ENCODE measurements at regions not wholly inside any gene's neighbourhood (a gene's known extent, or its start where the extent isn't known, plus 50 kb on each side); places are given as distances from the start of the nearest gene placed in this dataset.

DNA sequence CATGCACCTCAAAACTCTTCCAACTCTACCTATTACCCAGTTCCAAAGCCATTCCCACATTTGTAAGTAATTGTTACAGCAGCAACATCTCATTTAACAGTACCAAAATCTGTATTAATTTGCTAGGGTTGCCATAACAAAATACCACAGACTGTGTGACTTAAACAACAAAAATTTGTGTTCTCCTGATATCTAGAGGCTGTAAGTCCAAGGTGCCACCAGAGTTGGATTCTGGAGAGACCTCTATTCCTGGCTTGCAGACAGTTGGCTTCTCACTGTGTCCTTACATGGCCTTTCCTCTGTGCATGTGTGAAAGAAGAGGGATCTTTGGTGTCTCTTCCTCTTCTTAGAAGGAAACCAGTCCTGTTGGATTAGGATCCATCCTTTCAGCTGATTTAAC, 203.8 kb upstream of the PIK3R1 start:
- Mint-ChIP-seq H3K4me3 (no peak overlapping the region), H3K27ac (no peak overlapping the region), H3K4me1 (peaks cover 6% of the 10 kb centered on the region), H3K9me3 (no peaks in the 10 kb centered on the region), H3K27me3 (peaks cover 18% of the 10 kb centered on the region), H3K36me3 (ENCODE audit: low read depth) (no peaks in the 10 kb centered on the region)
- no peak for ATAC-seq (replicated peaks)

DNA sequence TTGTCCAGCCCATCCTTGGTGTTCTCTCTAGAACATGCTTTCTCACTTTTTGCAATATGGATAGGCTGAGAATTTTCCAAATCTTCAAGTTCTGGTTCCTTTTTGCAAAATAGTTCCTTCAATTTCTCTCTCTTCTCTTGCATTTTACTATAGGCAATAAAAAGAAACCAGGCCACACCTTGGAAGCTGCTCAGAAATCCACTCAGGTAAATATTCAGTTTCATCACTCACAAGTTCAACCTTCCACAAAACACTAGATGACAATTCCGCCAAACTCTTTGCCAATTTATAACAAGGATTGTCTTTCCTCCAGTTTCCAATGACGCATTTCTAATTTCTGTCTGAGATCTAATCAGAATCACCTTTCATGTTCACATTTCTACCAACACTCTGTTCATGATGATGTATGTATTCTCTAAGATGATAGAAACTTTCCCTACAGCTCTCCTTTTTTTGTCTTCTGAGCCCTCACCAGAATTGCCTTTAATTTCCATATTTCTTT, 204.2 kb upstream of the PIK3R1 start:
- H3K36me3 Mint-ChIP-seq (ENCODE audit: low read depth), result no peaks in the 10 kb centered on the region
- H3K4me1 Mint-ChIP-seq, result peaks cover 6% of the 10 kb centered on the region
- H3K9me3 Mint-ChIP-seq, result no peaks in the 10 kb centered on the region
- H3K4me3 Mint-ChIP-seq, result no peak overlapping the region
- peaks cover 15% of the 10 kb centered on the region for H3K27me3 Mint-ChIP-seq
- no peak overlapping the region for H3K27ac Mint-ChIP-seq
- ATAC-seq (replicated peaks), result no peak

DNA sequence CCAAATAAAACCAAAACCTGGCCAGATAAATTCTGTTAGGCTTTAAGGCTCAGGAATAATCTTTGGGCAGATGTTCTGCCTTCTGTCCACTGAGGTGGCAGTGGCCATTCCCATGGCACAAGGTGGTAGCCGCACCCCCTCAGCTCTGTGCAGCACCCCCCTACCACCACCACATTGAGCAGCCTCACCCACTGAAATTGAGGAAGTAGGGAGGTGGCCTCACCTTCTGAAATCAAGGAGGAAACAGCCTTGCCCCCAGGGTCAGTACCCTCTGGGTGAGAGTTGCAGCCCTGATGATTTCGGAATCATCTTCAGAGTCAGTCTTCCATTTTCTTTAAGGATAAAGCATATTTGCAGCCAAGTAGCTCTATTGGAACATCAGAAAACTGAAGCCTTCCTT, 204.8 kb upstream of the PIK3R1 start:
- H3K27me3 Mint-ChIP-seq, result peaks cover 15% of the 10 kb centered on the region
- no peak overlapping the region for H3K4me3 Mint-ChIP-seq
- no peaks in the 10 kb centered on the region for H3K9me3 Mint-ChIP-seq
- no peaks in the 10 kb centered on the region for H3K36me3 Mint-ChIP-seq (ENCODE audit: low read depth)
- no peak overlapping the region for H3K27ac Mint-ChIP-seq
- ATAC-seq (replicated peaks), result no peak
- H3K4me1 Mint-ChIP-seq, result peaks cover 6% of the 10 kb centered on the region

DNA sequence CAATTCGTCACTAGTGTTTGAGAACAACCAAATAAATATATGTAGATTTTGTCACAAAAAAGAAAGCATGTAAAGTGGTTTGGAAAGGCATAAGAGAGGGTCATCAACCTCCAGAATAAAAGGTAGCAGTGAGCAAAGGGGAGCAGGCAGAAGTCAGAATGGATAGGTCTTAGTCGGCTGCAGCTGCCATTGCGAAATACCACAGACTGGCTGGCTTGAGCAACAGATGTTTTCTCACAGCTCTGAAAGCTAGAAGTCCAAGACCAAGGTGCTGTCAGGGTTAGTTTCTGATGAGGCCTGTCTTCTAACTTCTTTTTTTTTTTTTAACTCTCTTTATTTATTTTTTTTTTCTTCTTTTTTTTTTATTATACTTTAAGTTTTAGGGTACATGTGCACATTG, 208.1 kb upstream of the PIK3R1 start:
- Mint-ChIP-seq H3K4me3 (no peak overlapping the region), H3K9me3 (no peaks in the 10 kb centered on the region), H3K36me3 (ENCODE audit: low read depth) (no peaks in the 10 kb centered on the region), H3K27me3 (peaks cover 10% of the 10 kb centered on the region), H3K4me1 (no peaks in the 10 kb centered on the region), H3K27ac (no peak overlapping the region)
- no peak for ATAC-seq (replicated peaks)

DNA sequence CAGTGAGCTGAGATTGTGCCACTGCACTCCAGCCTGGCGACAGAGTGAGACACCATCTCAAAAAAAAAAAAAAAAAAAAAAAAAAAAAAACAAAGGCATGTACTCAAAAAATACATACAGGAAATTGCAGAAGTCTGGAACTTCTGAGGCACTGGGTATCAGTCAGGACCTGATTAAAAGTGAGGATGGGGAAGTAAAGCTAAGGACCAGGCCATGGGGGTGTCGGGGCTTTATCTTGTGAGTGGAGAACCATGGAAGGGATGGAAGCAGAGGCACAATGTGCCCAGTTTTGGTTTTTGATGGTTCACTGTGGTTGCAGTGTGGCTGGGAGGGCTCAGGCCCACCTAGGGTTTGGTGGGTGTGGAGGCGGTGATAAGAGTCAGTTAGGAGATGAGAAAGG, 212.7 kb upstream of the PIK3R1 start:
- H3K4me1 Mint-ChIP-seq, result no peaks in the 10 kb centered on the region
- no peaks in the 10 kb centered on the region for H3K36me3 Mint-ChIP-seq (ENCODE audit: low read depth)
- no peaks in the 10 kb centered on the region for H3K9me3 Mint-ChIP-seq
- no peak for ATAC-seq (replicated peaks)
- H3K4me3 Mint-ChIP-seq, result no peak overlapping the region
- no peaks in the 10 kb centered on the region for H3K27me3 Mint-ChIP-seq
- no peak overlapping the region for H3K27ac Mint-ChIP-seq

DNA sequence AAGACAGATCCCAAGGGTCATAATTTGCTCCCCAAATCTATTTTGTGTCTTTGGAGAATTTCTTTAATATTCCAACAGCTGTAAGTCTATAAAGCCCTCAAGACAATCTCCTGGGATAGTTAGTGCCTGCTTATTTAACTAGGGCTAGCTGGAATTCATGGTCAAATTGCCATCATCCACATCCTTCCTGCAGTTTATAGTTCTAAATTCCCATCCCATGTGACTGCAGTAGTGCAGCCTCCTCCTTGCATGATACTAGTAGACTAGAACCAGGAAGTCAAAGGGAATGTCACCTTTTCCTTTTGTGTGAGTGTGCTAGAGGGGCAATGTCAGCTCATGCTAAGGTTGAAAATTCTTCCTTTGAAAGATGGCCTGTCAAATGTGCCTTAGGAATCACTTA, 214.8 kb upstream of the PIK3R1 start:
- Mint-ChIP-seq H3K4me3 (no peak overlapping the region), H3K27ac (no peak overlapping the region), H3K4me1 (no peaks in the 10 kb centered on the region), H3K27me3 (no peaks in the 10 kb centered on the region), H3K9me3 (no peaks in the 10 kb centered on the region), H3K36me3 (ENCODE audit: low read depth) (no peaks in the 10 kb centered on the region)
- ATAC-seq (replicated peaks), result no peak

DNA sequence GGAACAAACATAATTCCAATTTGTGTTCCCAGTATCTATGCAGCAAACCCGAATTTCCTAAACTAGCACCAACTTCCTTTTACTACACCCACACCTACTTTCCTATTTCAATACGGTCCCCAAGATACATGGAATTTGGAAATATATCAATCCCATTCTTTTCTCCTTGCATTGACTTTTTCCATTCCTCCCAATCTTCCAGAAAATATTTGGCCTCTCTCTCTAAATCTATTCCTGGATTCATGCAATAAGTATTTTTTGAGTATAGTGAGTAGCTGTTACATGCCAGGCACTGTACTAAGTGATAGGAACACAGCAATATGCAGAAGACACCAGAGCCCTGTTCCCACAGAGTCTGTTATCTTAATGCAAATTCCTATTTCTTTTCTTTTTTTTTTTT, 216.2 kb upstream of the PIK3R1 start:
- Mint-ChIP-seq H3K27ac (no peak overlapping the region), H3K9me3 (no peaks in the 10 kb centered on the region), H3K4me1 (no peaks in the 10 kb centered on the region), H3K36me3 (ENCODE audit: low read depth) (no peaks in the 10 kb centered on the region), H3K27me3 (peaks cover under 1% of the 10 kb centered on the region), H3K4me3 (no peak overlapping the region)
- ATAC-seq (replicated peaks), result no peak

DNA sequence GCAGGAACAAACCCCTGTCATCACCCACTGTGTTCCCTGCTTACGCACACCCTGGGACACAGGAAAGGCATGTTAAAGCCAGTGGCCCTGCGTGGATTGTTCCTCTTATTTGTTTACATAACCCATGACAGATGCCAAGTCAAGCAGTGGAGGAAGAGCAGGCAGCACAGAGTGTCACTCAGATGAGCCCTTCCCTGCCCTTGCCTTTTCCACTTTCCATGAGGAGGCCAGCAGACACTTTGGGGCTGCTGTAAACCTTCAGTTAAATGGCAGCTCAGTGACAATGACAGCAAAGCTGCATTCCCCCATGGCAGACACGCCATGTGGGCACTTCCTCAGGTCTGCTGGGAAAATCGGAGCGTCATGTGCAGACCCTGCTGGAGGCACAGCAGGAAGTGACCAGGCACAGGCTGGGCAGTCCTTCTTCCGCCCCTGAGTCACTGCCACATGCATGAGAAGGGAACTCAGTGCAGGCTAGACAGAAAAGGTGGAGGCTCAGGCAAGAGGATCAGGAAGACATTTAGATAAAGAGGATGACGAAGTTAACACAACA, 216.8 kb upstream of the PIK3R1 start:
- H3K36me3 Mint-ChIP-seq (ENCODE audit: low read depth), result no peaks in the 10 kb centered on the region
- no peak overlapping the region for H3K27ac Mint-ChIP-seq
- no peak overlapping the region for H3K4me3 Mint-ChIP-seq
- ATAC-seq (replicated peaks), result no peak
- H3K9me3 Mint-ChIP-seq, result no peaks in the 10 kb centered on the region
- no peaks in the 10 kb centered on the region for H3K4me1 Mint-ChIP-seq
- H3K27me3 Mint-ChIP-seq, result peaks cover 6% of the 10 kb centered on the region

DNA sequence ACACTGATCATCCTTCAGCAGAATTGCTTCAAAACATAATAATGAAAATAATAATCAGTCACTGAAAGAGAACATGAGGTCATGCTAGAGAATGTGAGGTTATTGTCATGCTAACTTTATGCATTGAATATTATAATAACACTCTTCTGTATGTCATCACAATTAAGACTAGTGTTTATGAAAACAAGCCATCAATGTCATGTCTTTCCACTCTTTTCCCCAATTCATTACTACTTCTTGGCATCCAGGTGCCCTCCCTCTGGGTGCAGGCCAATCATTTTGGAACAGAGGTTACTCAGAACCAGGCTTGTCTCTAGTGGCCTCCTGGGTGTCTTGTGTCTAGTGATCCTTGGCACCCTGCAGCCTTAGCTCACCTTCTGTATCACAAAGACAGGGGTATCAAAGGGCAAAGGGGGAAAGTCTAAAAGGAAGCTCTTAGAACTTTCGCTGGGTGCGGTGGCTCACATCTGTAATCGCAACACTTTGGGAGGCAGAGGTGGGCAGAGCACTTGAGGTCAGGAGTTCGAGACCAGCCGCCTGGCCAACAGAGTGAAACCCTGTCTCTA, 217.6 kb upstream of the PIK3R1 start:
- no peaks in the 10 kb centered on the region for H3K36me3 Mint-ChIP-seq (ENCODE audit: low read depth)
- H3K27me3 Mint-ChIP-seq, result peaks cover 7% of the 10 kb centered on the region
- H3K9me3 Mint-ChIP-seq, result no peaks in the 10 kb centered on the region
- H3K4me3 Mint-ChIP-seq, result no peak overlapping the region
- no peak for ATAC-seq (replicated peaks)
- H3K4me1 Mint-ChIP-seq, result no peaks in the 10 kb centered on the region
- H3K27ac Mint-ChIP-seq, result no peak overlapping the region

DNA sequence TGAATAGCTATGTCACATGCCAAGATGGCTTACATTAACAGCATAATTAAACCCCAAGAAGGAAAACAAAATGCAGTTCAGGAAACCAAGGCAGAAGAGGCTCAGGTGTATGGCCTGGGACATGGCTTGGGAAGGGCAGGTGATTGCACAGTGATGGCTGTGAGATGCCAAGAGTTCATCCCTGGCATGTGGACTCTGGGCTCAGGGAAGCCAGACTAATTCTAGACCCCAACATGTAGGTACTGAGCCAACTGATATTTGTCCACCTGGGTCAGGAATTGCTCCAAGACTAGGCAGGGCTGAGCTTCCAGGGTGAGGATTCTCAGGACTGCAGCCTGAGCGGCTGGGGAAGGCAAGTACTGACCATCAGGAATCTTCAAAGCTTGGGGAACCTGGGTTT, 218.4 kb upstream of the PIK3R1 start:
- Mint-ChIP-seq H3K4me1 (no peaks in the 10 kb centered on the region), H3K4me3 (no peak overlapping the region), H3K27ac (no peak overlapping the region), H3K27me3 (peaks cover 7% of the 10 kb centered on the region), H3K36me3 (ENCODE audit: low read depth) (no peaks in the 10 kb centered on the region), H3K9me3 (no peaks in the 10 kb centered on the region)
- ATAC-seq (replicated peaks), result no peak

DNA sequence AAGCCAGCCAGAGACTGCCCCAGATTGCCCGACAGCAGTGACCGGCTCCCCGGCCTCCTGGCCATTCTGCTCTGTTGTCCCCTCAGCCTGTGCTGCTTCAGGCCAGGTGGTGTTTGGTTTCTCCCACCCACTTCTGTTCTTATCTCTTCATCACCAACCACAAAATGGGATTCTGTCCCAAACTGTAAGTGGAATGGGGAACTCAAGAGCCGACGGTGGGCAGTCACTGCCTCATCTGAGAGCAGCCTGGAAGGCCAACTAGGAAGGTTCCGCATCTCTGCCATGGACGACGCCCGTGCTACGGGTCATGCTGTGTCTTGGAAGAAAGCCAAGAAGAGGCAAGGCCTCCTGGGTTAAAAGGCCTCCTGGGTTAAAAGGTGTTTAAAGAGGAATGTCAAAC, 219.0 kb upstream of the PIK3R1 start:
- H3K36me3 Mint-ChIP-seq (ENCODE audit: low read depth), result no peaks in the 10 kb centered on the region
- H3K4me1 Mint-ChIP-seq, result no peaks in the 10 kb centered on the region
- no peak for ATAC-seq (replicated peaks)
- peaks cover 7% of the 10 kb centered on the region for H3K27me3 Mint-ChIP-seq
- no peak overlapping the region for H3K4me3 Mint-ChIP-seq
- no peaks in the 10 kb centered on the region for H3K9me3 Mint-ChIP-seq
- H3K27ac Mint-ChIP-seq, result no peak overlapping the region

DNA sequence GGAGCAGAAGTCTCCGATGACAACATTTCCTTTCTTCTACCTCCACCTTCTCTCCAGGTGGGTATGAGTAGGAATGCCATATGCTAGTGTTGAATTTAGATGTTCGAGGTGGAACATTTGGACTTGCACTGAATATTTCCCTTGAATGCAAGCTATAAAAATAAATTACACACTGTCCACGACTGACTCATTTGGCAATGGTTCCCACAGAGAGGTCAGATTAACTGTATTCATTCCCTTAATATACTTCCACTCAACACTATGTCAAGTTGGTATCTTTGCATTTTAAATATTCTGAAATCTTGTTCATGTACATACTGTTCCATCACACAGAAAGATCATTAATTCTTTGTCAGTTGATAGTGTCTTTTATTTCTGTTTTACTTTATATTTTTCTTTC, 222.6 kb upstream of the PIK3R1 start:
- ATAC-seq (replicated peaks), result no peak

DNA sequence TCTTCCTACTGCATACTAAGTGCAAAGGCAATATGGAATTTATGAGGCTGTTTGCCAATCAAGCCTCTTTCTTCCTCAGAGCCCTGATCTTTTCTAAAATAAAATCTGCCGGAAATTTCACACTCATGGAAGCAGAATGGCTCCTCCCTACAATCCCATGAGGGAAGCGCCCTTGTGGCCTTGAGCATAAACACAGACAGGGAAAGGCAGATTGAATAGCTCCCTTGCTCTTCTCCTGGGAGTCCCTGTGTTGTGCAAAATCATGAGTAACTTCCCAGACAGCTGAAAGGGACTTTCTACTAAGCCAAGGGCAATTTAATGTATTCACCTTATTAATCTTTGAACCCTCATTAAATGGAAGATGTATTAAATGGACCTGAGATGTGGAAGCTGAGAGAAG, 226.1 kb upstream of the PIK3R1 start:
- peaks cover 13% of the 10 kb centered on the region for H3K27me3 Mint-ChIP-seq
- no peak overlapping the region for H3K27ac Mint-ChIP-seq

More for the DNA sequence above, 222.6 kb upstream of the PIK3R1 start:
- Mint-ChIP-seq H3K36me3 (ENCODE audit: low read depth) (no peaks in the 10 kb centered on the region), H3K27ac (no peak overlapping the region), H3K4me1 (no peaks in the 10 kb centered on the region), H3K9me3 (no peaks in the 10 kb centered on the region), H3K4me3 (no peak overlapping the region), H3K27me3 (peaks cover 10% of the 10 kb centered on the region)

DNA sequence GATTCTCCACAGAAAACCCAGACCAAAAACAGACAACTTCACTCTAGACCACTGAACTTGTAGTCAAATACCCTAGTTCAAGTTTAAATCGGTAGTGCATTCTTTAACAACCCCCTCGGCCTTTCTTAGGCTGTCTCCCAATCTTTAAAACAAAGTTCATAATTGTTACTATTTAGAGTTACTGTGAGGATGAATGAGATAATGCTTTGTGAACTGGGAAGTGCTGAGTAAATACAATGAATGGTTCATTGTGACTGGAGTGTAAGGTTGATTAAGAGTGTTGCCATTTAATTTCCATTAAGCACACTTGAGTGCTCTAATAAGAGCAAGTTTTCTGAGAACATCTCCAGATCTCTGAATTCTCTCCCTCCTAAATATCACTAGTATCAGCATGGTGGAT, 228.8 kb upstream of the PIK3R1 start:
- Mint-ChIP-seq H3K36me3 (ENCODE audit: low read depth) (no peaks in the 10 kb centered on the region), H3K9me3 (no peaks in the 10 kb centered on the region)

More for the DNA sequence above, 226.1 kb upstream of the PIK3R1 start:
- ATAC-seq (replicated peaks), result no peak
- Mint-ChIP-seq H3K36me3 (ENCODE audit: low read depth) (no peaks in the 10 kb centered on the region), H3K9me3 (no peaks in the 10 kb centered on the region), H3K4me3 (no peak overlapping the region), H3K4me1 (no peaks in the 10 kb centered on the region)

DNA sequence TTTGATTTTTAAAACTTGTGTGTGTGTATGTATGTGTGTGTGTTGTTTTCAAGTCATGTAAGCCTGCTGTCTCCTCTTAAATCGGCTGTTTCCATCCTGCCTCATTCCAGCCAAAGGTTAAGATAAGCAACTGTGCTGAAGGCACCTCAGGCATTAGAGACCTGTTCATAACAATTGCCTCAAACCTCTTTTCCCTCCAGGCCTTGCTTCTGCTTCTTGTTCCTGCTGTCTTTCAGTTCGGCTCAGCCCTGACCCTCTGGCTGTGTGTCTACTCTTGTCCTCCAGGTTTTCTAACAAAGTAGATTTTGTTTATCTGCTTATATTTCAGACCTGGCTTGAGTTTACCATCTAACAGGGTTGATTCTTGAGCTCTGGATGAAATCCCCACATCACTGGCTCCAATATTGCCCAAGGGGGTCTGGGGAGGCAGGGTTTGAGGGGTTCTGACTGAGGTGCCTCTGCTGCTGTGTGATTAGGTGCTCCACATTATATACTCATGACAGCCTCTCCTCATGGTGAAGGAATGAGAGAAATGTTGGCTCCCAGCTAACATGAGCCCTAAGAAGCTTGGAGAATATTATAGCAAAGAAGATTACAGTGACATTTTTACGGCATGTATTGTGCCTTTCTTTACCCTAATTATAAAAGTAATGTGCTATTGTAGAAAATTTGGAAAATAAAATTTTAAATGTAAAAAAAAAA, 229.7 kb upstream of the PIK3R1 start:
- peaks cover 10% of the 10 kb centered on the region for H3K27me3 Mint-ChIP-seq
- H3K9me3 Mint-ChIP-seq, result peaks cover 4% of the 10 kb centered on the region
- no peaks in the 10 kb centered on the region for H3K4me1 Mint-ChIP-seq
- H3K27ac Mint-ChIP-seq, result no peak overlapping the region
- no peak for ATAC-seq (replicated peaks)
- H3K4me3 Mint-ChIP-seq, result no peak overlapping the region
- no peaks in the 10 kb centered on the region for H3K36me3 Mint-ChIP-seq (ENCODE audit: low read depth)

More for the DNA sequence above, 228.8 kb upstream of the PIK3R1 start:
- no peak overlapping the region for H3K27ac Mint-ChIP-seq
- peaks cover 6% of the 10 kb centered on the region for H3K27me3 Mint-ChIP-seq
- ATAC-seq (replicated peaks), result no peak
- no peaks in the 10 kb centered on the region for H3K4me1 Mint-ChIP-seq
- H3K4me3 Mint-ChIP-seq, result no peak overlapping the region

Data from activated T-helper 17 cell treated with anti-CD3 and anti-CD28 coated beads, Interleukin-2, amount 50 U/mL, for 72 hours (primary cell).